Right renal pelvis (tissue), 4 donors: ENCODE measurements at regions not wholly inside any gene's neighbourhood (a gene's known extent, or its start where the extent isn't known, plus 50 kb on each side); places are given as distances from the start of the nearest gene placed in this dataset.
A peak's percentile ranks its signal among the peaks of the same experiment; 100 is the strongest.
"Not testable (repeated sequence)": the region's sequence is repeated elsewhere in the genome, so short reads cannot be mapped to it uniquely, and the experiment has no call there.

Source experiments
- DNase-seq, 4 donors: peaks; one replicate each; pipeline ENCODE4 v3.0.0-alpha.2; 2013; ENCODE audit warnings: low read depth in 4 of 4, low spot score in 3 of 4, missing footprints in 1 of 4

DNA sequence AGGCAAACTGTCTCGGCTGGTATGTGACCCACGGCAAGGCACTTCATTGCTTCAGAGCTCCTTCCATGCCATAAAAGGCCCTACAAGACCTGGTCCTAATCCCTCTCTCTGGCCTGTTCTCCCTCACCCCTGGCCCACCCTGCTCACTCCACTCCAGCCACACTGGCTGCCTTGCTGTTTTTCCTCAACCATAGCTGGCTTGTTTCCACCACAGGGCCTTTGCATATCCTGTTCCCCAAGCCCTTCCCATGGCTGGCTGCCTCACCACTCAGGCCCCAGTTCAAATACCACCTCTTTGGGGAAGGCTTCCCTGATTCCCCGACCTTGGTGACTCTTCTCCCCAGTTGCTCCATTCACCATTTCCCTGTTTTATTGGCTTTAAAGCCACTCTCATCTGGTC is 230.8 kb upstream of the FRG2C start:
- DNase-seq, result not testable (repeated sequence)

DNA sequence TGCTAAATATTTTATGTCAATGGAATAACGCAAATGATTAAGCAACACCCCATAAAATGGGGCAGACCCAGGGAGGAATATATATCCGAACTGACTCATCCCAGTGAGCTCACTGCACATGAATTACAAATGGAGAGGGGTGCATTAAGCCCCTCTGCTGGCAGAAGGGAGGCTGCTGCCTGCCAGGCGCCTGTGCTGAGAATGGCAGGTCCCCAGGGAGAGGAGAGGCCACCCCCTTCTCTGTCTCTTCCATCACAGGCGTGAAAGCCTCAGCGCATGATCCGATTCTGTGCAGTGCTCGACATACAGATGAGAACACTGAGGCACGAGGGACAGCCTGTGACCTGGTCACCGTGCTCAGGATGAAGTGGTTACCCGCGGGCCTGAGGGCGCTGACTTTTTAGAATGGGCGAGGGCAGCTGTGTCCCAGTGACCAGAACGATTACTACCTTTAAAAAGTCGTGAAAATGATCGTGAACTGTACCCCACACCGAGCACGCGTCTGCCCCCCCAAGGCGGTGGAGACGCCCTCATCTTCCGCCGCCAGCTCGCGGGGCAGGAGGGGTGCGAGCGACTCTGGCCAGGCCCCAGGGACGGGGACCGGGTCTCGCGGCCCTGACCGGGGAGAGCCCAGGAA is 229.7 kb upstream of the FRG2C start:
- DNase-seq, result not testable (repeated sequence)

DNA sequence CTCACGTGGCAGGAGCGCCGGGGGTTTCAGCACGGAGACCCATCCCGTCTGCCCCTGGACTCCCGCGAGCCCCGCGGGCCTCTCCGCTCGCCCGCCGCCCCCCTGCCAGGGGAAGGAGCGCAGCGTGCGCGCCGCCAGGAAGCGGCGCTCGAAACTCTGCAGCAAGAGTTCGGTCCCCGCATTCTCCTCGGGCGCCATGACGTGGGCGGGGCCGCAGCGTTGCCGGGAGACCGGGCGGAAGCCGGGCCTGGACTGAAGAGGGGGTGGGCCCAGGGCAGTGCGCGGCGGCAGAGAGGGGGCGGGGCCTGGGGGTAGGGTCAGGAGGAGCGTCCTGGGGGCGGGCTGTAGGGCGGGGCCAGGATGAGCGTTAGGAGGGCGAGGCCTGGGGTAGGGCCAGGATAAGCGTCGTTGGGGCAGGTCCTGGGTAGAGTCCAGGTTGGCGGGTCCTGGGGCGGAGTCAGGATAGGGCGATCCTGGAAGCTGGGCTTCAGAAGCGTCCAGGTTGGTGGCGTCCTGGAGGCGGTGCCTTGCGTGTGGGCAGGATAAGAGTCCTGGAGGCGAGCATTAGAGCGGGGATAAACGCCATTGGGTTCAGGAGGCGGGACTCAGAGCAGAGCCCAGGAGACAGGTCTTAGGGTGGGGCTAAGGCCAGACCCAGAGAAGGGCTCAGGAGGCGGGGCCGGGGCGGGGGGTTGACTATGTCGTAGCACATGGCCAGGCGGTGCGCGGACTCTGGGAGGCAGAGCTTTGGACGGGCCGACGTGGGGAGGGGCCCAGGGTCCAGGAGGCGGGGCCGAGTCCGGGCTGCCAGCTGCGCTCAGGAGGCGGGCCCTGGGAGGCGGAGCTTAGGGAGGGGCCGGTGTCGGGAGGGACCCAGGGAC is 229.0 kb upstream of the FRG2C start:
- peak; percentile 91 to 93 (median 92) for DNase-seq

DNA sequence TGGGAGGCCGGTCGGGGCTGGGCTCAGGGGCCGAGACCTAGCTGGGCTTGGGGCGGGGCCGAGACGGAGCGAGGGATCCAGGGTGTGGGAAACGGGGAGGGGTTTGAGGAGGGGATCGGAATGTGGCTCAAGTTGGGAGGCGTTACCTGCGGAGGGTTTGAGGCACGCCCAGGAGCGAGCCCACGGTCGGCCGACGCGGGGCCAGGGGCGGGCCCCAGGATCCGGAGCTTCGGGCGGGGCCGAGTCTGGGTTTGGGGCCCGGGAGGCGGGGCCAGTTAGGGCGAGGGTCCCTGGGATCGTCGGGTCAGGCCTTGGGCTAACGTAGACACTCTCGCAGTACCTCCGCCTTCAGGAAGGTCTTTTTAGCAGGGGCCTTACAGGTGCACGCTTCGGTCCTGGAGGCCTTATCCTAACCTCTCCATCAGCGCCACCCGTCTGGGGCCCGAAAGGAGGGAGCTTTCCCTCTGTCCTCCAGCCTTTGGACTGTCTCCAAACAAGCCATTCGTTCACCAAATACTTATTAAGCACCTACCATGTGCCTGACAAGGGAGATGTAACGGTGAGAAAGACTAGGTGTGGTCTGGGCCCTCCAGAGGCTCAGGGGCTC is 228.2 kb upstream of the FRG2C start:
- DNase-seq, result peak in 3 of 4 donors; percentile 10 to 29 (median 14)

DNA sequence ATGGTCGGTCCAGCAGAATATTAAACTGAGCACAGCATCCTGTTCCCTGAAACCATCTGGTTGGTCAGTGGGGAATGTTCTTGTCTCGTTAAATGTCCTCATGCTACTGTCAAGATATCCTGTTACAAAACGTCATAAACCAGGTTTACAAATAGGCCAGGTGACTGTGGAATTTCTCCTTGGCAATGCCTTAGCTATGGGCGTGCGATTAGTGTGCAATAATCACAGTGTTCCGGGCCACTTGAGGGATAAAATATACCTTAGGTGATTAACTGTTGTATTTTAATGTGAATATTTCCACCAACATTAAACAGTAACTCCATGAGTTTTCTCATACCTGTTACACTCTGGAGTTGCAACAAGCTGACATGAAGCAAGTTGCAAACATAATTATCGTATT is 223.1 kb upstream of the FRG2C start:
- DNase-seq, result not testable (repeated sequence)

DNA sequence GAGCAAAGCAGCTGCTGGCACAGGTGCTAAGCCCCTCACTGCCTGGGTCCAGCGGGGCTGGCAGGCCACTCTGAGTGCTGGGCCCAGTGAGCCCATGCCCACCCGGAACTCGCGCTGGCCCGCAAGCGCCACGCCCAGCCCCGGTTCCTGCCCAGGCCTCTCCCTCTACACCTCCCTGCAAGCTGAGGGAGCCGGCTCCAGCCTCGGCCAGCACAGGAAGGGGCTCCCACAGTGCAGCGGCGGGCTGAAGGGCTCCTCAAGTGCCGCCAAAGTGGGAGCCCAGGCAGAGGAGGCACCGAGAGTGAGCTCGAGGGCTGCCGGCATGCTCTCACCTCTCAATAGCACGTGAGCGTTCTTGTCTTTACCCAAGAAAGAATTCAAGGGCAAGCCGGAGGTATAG is 219.5 kb upstream of the FRG2C start:
- not testable (repeated sequence) for DNase-seq

DNA sequence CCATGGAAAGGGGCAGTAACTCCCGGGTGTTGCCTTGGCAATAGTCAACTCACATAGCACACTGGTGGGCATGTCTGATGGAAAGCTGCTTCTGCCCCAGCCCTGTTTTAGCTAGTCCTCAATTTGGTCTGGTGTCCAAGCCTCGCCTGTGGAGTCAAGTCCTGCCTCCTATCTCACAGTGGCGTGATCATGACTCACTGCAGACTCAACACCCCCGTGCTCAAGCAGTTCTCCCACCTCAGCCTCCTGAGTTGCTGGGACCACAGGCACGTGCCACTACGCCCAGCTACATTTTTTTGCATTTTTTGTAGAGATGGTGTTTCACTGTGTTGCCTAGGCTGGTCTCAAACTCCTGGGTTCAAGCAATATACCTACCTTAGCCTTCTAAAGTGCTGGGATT is 218.9 kb upstream of the FRG2C start:
- DNase-seq, result not testable (repeated sequence)

DNA sequence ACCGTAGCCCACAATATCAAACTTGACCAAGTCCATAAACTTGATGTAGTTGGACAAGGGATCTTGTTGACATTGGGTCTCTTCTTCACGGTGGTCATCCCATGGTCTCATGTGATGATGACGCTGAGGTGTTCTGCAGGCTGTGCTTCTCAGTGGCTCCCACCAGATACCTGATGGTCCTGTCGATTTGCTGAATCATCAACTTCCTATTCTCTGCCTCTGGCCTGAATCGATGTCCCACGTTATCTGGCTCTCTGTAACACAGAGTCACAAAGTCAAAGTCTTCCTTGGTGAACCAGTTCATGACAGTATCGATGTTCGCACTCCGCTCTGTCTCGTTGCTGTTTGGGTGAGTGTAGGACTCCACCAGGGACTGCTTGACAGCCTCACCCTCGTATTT is 217.2 kb upstream of the FRG2C start:
- DNase-seq, result not testable (repeated sequence)

DNA sequence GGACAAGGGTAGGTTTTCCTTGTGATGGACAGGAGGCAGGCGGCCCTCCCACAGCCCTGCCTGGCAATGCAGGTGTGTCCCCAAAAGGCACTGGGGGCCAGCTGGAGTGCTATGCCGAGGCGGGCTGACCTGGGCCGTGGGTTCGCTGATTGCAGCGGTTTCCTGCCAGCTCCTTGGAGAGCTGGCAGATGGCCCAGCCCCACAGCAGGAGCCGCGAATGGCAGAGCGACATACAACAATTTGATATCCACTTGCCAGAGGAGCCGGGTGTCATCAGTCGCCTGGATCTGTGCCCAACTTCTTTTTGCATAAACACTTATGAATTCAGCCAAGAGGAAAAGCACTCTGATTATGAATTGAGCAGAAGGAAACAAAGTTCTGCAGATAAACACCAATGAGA is 210.8 kb upstream of the FRG2C start:
- DNase-seq, result peak in 1 of 4 donors; percentile 16

DNA sequence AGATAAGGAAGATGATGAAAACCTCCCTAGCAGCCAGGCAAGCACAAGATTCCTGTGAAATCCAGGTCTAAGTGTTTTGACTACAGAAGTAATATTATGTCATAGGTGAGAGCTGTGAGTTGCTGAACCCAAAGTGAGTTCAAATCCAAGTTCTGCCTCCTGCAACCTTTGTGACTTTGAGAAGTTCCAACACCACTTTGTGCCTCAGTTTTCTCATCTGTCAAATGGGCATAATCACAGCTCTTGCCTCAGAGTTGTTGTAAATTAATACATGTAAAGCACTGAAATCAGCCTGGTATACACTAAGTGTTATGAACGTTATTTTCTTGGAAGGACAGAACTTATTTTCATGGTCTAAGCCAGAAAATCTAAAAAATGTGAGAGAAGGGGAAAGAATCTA is 210.3 kb upstream of the FRG2C start:
- not testable (repeated sequence) for DNase-seq

DNA sequence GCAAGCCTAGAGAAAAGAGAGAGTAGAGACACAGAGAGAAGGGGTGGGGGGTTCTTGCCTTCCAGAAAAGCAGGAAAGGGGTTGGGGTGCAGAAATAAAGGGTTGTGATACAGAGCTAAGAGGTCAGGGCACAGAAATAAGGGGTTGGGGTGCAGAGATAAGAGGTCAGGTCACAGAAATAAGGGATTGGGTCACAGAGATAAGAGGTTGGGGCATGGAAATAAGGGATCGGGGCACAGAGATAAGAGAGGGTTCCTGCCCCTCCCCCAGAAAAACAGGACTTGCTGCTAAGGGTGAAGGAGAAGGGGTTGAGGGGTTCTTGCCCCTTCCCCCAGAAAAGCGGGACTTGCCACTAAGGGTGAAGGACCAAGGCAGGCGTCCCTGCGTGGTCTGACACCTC is 189.6 kb upstream of the FRG2C start:
- DNase-seq, result not testable (repeated sequence)

DNA sequence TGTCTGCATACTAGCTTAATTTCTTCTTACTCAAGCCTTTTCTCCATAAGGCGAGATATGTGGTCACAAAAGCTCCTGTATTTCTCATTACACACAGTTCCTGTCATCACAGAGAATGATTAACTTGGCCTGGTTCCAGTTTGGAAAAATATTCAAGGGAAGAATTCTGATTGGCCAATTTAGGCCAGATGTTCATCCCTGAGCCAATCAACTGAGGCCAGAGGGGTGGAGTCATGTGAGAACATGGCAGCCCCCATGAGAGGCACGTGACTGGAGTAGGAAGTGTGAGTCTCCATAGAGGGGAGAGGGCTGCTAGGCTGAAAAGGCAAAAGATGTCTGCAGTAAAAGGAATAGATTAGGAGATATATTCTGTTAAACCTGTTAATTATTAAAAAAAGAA is 167.5 kb upstream of the FRG2C start:
- not testable (repeated sequence) for DNase-seq

DNA sequence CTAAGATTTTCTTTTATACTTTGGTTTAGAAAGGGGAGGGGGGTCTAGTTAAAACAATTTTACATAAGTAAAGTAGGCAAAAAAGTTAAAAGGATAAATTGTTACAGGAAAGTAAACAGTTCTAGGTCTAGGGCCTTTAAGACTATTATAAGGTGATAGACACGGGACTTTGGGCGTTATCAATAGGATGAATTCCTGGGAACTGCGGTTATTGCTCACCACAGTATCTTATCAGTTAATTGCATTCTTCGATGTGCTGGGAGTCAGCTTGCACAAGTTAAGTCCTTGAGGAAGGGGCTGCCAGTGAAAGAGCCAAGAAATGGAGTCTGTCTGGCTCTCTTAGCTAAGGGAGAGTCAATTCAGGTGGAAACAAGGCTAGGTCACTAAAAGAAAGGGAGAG is 163.8 kb upstream of the FRG2C start:
- DNase-seq, result not testable (repeated sequence)

DNA sequence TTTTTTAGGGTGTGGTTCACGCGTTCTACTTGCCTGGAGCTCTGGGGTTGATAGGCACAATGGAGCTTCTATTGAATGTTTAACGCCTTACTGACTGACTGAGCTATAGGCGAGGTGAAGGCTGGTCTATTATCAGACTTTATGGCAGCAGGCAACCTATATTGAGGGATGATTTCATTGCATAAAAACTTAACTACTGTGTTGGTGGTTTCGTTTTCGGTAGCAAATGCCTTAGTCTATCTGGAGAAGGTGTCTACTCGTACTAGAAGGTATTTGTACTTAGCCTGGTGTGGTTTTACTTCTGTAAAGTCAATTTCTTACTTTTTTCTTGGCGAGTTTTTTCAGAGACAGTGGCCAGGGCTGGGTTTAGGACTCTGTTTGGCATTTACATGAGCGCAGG is 162.0 kb upstream of the FRG2C start:
- not testable (repeated sequence) for DNase-seq

DNA sequence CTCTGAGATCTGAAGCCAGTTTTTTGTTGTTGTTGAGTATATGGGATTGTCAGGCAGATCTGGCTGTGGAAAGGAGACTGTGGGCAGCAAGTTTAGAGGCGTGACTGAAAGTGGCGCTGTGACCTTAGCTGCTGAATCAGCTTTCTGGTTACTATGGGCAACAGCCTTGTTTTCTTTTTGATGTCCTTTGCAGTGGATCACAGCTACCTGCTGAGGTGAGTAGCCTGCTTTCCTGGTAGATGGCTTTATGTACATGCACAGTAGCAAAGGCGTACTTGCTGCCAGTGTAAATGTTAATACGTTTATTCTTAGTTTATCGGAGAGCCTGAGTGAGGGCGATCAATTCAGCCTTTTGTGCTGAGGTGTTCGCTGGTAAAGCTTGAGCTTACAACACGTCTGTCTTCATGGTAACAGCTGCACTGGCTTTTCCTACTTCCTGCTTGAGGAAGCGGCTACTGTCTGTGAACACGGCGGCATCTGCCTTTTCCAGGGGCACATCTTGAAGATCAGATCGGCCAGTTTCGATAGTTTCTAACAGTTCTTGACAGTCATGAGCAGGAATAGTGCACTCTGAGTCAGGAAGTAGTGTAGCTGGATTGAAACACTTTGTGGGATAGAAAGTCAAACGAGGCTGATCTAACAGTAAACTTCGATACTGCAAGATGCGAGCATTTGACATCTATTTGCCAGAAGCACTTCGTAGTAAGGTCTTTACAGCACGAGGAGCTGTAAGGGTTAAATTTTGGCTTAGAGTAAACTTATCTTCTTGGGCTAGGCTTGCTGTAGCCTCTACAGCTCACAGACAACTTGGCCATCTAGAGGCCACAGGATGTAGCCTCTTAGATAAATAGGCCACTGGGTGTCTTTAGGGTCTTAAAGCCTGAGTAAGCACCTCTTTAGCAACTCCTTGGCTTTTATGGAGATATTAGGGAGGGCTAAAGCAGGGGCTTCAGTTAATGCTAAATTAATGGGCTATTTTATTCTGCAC is 161.1 kb upstream of the FRG2C start:
- peak in 3 of 4 donors; percentile 21 to 58 (median 54) for DNase-seq

DNA sequence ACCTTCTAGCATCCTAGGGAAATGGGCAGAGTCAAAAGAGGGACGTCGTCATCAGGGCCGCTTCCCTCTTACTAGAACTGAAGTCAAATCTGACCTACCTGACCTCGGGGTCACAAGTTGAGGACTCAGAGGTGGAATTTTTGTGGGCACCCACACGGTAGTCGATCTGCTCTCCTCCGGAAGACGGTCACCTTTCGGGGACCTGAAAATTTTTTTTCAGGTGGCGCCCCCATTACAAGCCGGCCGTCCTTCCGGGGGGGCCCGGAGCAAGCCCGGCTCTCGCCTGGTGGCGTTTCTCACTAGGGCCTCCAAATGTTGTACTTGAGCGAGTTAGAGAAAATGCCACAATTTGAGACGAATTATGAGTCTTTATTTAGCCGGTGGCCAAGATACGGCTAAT is 157.5 kb upstream of the FRG2C start:
- no peak for DNase-seq

DNA sequence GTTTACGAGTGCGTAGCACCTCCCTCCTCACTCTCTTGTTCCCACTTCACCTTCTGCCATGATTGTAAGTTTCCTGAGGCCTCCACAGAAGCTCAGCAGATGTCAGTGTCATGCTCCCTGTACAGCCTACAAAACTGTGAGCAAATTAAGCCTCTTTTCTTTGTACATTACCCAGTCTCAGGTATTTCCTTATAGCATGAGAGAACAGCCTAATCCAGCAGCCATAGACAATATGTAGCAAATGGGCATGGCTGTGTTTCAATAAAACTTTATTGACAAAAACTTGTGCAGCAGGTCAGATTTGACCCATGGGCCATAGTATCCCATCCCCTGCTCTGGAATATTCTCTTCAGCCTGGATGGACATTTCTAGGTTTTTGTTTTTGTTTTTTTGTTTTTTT is 156.2 kb upstream of the FRG2C start:
- DNase-seq, result not testable (repeated sequence)

DNA sequence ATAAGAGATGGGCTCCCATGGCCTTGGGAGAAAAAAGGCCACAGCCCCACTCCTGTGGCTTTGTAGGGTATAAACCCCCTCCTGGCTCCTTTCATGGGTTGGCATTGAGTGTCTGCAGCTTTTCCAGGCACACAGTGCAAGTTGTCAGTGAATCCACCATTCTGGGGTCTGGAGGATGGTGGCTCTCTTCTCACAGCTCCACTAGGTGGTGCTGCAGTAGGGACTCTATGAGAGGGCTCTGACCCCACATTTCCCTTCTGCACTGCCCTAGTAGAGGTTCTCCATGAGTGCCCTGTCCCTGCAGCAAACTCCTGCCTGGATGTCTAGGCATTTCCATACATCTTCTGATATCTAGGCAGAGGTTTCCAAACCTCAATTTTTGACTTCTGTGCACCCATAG is 136.5 kb upstream of the FRG2C start:
- not testable (repeated sequence) for DNase-seq

DNA sequence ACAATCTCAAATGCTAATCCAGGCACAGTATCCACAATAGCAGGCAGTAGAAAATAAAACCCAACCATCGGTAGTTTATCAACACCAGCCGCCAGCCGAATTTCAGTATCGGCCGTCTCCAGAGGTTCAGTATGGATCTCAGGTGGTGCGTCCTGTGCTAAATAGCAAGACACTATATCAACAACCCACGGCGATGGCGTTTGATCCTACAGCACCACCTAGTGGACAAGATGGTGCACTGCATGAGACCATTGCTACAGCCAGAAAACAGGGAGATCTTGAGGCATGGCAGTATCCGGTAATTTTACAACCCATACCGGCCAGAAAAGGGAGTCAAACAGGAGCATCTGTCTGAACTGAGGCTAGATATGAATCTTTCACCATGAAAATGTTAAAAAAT is 112.0 kb upstream of the FRG2C start:
- not testable (repeated sequence) for DNase-seq

DNA sequence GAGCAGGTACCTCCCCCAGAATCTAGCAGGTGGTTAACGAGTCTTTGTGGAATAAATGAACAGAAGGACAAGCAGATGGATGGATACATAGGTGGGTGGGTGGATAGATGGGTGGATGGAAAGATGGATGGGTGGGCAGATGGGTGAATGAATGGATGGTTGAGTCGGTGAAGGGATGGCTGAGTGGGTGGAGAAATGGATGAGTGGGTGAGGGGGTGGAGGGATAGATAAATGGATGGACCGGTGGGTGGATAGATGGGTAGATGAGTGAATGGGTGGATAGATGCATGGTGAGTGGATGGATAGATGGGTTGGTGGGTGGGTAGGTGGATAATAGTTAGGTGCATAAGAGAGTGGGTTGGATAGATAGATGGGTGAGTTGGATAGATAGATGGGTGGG is 99.7 kb upstream of the FRG2C start:
- DNase-seq, result not testable (repeated sequence)
